ENCODE measurements at regions not wholly inside any gene's neighbourhood (a gene's known extent, or its start where the extent isn't known, plus 50 kb on each side); places are given as distances from the start of the nearest gene placed in this dataset.
A peak's percentile ranks its signal among the peaks of the same experiment; 100 is the strongest.
"Not testable (repeated sequence)": the region's sequence is repeated elsewhere in the genome, so short reads cannot be mapped to it uniquely, and the experiment has no call there.

GRCh38 chr10:118811675-118812392 is 57.1 kb upstream of the CACUL1 start:
- DNase-seq: no peak
- no peaks in the 10 kb centered on the region for H3K4me1 ChIP-seq
- no peak for TF ChIP-seq CTCF (IDR thresholded peaks at IDR 0.05; ENCODE audit: low read depth, low read length)
- H3K4me3 ChIP-seq (ENCODE audit: low read depth, low read length): no peak overlapping the region
- H3K36me3 ChIP-seq: no peaks in the 10 kb centered on the region
- H3K27me3 ChIP-seq: no peaks in the 10 kb centered on the region
- H3K9me3 ChIP-seq: no peaks in the 10 kb centered on the region

- no peak for TF ChIP-seq CTCF (IDR thresholded peaks at IDR 0.05; ENCODE audit: low read depth, low read length)
- no peaks in the 10 kb centered on the region for H3K27me3 ChIP-seq
Measured at GRCh38 chr10:118812393-118812740, 57.6 kb upstream of the CACUL1 start.

GRCh38 chr10:118813001-118813400 is 58.2 kb upstream of the CACUL1 start:
- H3K9me3 ChIP-seq; H3K4me3 ChIP-seq (ENCODE audit: low read depth, low read length); DNase-seq; H3K4me1 ChIP-seq; H3K27me3 ChIP-seq; H3K36me3 ChIP-seq: not testable (repeated sequence)

More at GRCh38 chr10:118812393-118812740, 57.6 kb upstream of the CACUL1 start:
- Histone ChIP-seq H3K4me3 (ENCODE audit: low read depth, low read length) (no peak overlapping the region), H3K36me3 (no peaks in the 10 kb centered on the region), H3K9me3 (no peaks in the 10 kb centered on the region), H3K4me1 (no peaks in the 10 kb centered on the region)
- no peak for DNase-seq

GRCh38 chr10:118816471-118817168 is 61.9 kb upstream of the CACUL1 start:
- Histone ChIP-seq H3K36me3 (no peaks in the 10 kb centered on the region), H3K27me3 (no peaks in the 10 kb centered on the region), H3K4me1 (peaks cover 12% of the 10 kb centered on the region), H3K9me3 (no peaks in the 10 kb centered on the region), H3K4me3 (ENCODE audit: low read depth, low read length) (no peak overlapping the region)
- no peak for TF ChIP-seq CTCF (IDR thresholded peaks at IDR 0.05; ENCODE audit: low read depth, low read length)
- DNase-seq: no peak

- no peak overlapping the region for H3K4me3 ChIP-seq (ENCODE audit: low read depth, low read length)
- no peaks in the 10 kb centered on the region for H3K27me3 ChIP-seq
- no peak for DNase-seq
- no peak for TF ChIP-seq CTCF (IDR thresholded peaks at IDR 0.05; ENCODE audit: low read depth, low read length)
- peaks cover 12% of the 10 kb centered on the region for H3K4me1 ChIP-seq
- no peaks in the 10 kb centered on the region for H3K9me3 ChIP-seq
- H3K36me3 ChIP-seq: no peaks in the 10 kb centered on the region
Measured at GRCh38 chr10:118817328-118818068, 62.7 kb upstream of the CACUL1 start.

GRCh38 chr10:118818621-118819221 is 64.0 kb upstream of the CACUL1 start:
- peak; percentile 82 for DNase-seq
- H3K27me3 ChIP-seq: no peaks in the 10 kb centered on the region
- H3K36me3 ChIP-seq: no peaks in the 10 kb centered on the region
- H3K4me3 ChIP-seq (ENCODE audit: low read depth, low read length): no peak overlapping the region
- no peaks in the 10 kb centered on the region for H3K9me3 ChIP-seq
- TF ChIP-seq CTCF (IDR thresholded peaks at IDR 0.05; ENCODE audit: low read depth, low read length): no peak
- H3K4me1 ChIP-seq: peaks cover 12% of the 10 kb centered on the region

Data from BE2C (cell line).